AG08395 (cell line): ENCODE measurements at regions not wholly inside any gene's neighbourhood (a gene's known extent, or its start where the extent isn't known, plus 50 kb on each side); places are given as distances from the start of the nearest gene placed in this dataset.
"Not testable (repeated sequence)": the region's sequence is repeated elsewhere in the genome, so short reads cannot be mapped to it uniquely, and the experiment has no call there.

Experiments used
- DNase-seq: peaks from one replicate; pipeline ENCODE4 v3.0.0; 2012; ENCODE audit warnings: mixed read lengths, low spot score

DNA sequence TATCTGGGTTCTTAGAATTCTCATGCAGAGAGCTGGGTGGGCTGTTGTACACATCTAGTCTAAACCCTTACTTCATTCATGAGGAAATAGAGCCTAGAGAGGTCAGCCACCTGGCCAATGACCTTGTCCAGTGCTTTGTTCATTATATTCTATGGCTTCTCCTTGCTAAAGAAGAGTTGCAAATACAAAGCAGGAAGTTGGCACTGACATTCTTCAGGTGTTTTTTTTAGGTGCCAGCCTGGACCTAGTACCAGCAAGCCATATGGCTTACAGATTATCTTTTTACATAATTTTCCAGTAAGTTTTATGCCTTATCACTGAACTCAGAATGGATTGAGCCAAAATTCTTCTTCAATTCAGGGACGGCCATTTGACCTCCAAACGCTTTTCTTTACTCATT lies 54.7 kb upstream of the PGM2 start:
- DNase-seq, result no peak

- no peak for DNase-seq
Measured at GRCh38 chr4:37770016-37770415, 56.5 kb upstream of the PGM2 start.

DNA sequence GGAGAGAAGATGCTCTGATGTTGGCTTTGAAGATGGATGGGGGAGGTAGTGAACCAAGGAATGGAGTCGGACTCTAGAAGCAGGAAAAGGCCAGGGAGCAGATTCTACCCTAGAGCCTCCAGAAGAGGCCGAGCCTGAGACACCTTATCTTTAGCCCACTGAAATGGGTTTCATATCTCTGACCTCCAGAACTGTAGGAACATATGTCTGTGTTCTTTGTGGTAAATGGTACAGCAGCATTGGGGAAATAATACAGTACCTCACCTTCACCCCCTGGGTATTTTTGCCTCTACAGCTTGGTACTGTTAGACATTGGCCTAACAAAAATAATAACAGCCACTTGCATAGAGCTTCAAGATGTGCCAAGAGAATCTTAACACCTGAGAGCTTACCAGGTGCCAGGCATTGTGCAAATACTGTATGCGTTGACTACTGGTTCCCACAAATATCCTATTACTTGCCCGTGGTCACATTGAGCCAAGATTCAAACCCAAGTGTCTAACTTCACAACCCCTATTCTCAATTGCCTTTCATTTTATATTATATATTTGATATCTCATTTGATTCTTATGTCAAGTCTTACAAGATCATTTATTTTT lies 57.0 kb upstream of the PGM2 start:
- DNase-seq, result no peak

- DNase-seq, result no peak
Measured at GRCh38 chr4:37767546-37767945, 58.9 kb upstream of the PGM2 start.

GRCh38 chr4:37767019-37767418 lies 59.5 kb upstream of the PGM2 start:
- no peak for DNase-seq

GRCh38 chr4:37765741-37766140 lies 60.7 kb upstream of the PGM2 start:
- DNase-seq, result no peak

DNA sequence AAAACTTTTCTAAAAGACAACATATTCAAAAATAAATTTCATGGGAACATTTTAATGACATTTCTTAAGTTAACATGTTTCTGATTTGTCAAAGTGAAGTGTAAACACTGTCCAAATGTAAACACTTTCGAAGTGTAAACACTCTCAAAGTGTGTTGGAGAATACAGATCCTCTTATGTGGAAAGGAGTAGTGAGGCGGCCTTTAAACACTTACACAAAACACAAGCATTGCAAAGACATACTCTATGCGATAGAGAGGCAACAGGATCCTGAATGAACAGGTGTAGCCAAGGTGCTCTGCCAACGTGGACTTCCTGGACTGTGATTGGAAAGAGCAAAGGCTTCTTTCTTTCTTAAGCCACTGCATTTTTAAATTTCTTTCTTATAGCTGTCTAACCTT lies 62.7 kb upstream of the PGM2 start:
- no peak for DNase-seq

GRCh38 chr4:37762991-37763368 lies 63.5 kb upstream of the PGM2 start:
- DNase-seq, result no peak

GRCh38 chr4:37762294-37762990 lies 64.0 kb upstream of the PGM2 start:
- no peak for DNase-seq

DNA sequence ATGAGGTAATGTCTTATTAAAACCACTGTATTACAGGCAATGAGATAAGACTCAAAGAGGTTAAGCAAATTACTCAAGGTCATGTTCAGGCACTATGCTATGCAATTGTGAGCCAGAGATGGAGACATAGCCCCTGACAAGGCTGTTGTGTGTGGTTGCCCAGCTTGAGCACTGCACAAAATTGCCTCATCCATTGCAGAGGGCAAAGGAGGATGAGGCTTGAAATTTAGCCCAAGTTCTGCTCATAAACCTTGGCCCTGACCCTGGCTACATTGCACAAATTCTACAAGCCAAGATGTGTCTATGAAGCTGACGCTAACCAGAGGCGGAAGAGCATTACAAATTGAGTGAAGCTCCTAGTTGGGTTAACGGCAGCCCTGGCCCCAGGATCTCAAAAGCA lies 65.6 kb upstream of the PGM2 start:
- no peak for DNase-seq

DNA sequence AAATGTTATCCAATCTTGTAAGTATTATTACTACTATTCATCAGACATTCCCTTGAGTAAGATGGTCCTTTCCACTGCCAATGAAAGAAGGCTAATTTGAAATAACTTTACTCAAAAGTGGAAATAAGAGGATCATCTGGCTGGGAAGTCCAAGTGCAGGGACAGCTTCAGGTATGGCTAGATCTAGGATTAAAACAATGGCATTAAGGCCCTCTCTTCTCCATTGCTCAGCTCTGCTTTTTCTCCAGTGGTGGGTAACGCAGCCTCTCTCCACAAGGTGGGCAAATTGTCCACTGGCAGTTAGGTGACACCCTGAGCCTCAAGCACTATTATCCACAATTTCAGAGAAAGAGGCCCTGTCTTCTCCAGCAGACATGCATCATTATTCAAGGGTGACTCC lies 66.7 kb upstream of the PGM2 start:
- DNase-seq, result no peak

DNA sequence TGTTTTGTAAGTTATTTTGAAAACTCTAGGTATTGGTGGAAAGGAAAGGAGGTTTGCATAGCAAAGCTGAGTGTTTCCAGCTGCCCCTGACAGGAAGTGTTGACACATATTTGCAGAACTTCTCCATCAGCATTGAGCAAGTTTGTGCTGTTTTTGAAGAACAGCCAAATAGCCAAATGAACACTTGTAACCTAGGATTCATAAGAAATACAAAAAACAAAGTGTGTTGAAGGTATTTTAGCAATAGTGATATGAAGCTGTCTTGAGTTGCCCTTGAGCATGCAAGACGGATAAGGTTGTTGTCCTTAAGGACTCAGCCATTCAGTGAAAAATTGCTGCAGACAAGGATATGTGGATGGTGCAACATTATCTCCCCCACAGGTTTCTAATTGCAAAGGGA lies 68.3 kb upstream of the PGM2 start:
- DNase-seq, result peak; percentile 28

DNA sequence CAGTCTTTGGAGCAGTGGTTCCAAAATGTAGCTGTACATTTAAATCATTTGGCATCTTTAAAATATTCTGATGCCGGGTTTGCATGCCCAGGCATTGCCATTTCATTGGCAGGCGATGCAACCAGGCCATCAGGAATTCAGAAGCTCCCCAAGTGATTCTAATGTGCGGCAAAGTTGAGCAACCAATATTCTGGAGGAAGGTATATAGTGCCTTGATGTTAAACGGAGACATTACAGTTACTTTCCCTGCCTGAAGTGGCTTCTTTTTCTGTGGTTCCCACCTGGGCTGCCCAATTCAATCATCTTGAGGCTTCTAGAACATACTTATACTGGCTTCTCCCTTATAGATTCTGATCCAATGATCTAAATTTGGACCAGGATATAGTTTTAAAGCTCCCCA lies 68.7 kb upstream of the PGM2 start:
- DNase-seq, result no peak

DNA sequence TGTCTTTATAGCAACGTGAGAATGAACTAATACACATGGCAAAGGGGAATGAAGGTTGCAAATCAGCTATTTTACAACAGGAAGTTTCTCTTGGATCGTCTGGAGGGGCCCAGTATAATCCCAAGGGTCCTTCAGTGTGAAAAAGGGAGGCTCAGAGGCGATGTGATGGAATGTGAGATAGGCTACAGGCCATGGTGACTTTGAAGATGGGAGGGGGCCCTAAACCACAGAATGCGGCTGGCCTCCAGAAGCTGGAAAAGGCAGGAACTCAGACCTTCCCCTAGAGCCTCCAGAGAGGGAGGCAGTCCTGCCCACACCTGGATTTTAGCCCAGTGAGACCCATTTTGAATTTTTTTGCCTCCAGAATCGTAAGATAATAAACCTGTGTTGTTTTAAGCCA lies 69.4 kb upstream of the PGM2 start:
- no peak for DNase-seq

DNA sequence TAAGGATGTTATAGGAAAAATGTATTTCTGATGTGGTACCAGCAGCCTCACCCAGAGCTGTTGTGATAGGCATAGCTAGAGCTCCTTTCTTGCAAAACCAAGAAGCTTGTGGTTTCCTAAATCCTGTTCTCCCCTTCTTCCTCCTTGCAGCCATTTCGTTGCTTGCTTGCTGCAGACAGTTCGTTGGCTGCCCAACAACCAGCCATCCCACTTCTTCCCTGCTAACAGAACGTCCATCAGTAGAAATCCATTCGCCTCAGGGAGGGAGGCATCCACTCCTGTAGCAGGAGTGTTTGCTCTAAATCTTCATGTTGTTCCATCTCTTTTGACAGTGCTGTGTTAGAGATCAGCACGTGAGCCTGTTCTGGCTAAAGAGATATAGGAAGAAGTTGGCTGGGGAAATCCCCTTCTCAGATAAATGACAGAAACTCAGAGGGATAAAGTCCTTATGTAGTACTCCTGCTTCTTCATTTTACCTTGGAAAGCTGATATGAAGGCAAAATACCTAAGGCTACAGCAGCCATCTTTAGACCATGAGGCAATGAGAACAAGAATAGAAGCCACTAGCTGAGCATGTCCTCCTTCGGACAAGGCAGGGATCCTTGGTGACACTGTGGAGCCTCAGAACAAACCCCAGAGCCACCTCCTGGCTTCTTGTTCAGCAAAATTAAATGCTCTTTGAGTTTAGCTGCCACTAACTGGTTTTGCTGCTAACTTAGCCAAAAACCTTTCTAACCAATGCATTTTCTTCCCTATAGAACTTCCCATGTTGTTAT lies 68.4 kb upstream of the RELL1 start:
- DNase-seq, result no peak

DNA sequence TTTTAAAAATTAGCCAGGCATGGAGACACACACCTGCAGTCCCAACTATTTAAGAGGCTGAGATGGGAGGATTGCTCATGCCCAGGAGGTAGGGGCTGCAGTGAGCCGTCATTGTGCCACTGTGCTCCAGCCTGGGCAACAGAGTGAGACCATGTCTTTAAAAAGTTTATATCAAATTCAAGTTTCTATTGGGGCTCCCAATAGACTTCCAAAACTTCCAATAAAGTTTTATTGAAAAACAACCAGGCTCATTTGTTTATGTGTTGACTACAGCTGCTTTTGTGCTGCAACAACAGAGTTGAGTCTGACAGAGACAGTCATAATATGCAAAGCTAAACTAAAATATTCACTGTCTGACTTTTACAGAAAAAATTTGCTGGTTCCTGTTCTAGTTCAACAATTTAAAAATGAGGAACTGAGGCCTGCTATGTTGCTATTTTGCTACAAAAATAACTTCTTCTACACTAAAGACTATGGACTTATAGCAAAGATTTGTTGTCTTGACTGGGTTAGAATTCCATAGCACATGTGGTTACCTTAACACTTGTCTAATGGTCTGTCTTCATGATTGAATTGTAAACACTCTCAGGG lies 63.3 kb upstream of the RELL1 start:
- no peak for DNase-seq

- no peak for DNase-seq
Measured at GRCh38 chr4:37748485-37748884, 62.3 kb upstream of the RELL1 start.

GRCh38 chr4:37747772-37748330 lies 61.7 kb upstream of the RELL1 start:
- no peak for DNase-seq

DNA sequence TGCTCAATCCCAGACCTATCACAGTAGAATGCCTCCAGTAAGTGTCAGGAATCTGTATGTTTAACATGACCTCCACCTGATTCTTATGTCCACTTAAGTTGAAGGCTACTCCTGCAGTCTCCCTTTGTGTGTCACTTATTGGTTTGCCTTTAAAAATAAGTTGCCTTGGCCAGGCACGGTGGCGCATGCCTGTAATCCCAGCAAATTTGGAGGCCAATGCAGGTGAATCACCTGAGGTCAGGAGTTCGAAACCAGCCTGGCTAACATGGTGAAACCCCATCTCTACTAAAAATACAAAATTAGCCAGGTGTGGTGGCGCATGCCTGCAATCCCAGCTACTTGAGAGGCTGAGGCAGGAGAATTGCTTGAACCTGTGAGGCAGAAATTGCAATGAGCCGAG lies 60.7 kb upstream of the RELL1 start:
- DNase-seq, result not testable (repeated sequence)

DNA sequence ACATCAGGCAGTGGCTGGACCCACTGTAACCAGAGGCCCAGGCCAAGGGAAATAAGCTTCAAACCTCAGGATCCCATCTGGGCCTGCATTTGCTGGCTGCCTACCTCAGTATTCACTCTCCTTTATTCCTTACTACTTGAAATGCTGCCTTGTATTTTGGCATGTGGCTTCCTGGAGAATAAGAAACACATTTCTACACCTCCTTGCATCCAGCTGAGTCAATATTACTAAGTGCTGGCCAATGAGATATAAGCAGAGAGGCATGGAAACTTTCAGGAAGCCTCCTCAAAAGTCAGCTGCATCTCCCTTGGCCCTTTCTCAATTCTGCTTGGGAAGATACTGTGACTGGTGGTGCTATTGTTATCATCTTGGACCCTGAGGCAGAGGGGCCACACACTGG lies 59.8 kb upstream of the RELL1 start:
- DNase-seq, result no peak

GRCh38 chr4:37742149-37742548 lies 56.0 kb upstream of the RELL1 start:
- DNase-seq, result no peak

- DNase-seq, result no peak
Measured at GRCh38 chr4:37741564-37741963, 55.4 kb upstream of the RELL1 start.

DNA sequence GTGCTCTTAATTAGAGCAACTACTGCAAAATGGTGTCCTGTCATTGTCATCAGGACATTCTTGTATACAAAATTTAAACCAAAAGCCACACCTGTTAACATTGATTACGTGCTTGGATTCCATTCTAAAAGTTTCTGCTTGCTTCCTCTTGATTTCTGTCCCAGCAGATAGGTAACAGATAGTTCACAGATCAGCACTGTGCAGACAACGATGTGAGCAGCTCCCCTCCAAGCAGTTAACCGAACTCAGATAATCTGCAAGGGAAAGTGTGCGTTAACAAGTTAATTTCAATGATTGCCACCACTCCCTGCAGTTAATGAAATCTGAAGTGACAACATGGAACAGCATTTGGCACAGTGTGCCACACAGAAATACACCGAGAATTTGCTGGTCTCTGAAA lies 54.4 kb upstream of the RELL1 start:
- DNase-seq, result no peak
